ENCODE measurements at regions not wholly inside any gene's neighbourhood (a gene's known extent, or its start where the extent isn't known, plus 50 kb on each side); places are given as distances from the start of the nearest gene placed in this dataset.

- no peak for DNase-seq
Measured at GRCh38 chr6:40906759-40907158, 132.3 kb downstream of the UNC5CL start.

DNA sequence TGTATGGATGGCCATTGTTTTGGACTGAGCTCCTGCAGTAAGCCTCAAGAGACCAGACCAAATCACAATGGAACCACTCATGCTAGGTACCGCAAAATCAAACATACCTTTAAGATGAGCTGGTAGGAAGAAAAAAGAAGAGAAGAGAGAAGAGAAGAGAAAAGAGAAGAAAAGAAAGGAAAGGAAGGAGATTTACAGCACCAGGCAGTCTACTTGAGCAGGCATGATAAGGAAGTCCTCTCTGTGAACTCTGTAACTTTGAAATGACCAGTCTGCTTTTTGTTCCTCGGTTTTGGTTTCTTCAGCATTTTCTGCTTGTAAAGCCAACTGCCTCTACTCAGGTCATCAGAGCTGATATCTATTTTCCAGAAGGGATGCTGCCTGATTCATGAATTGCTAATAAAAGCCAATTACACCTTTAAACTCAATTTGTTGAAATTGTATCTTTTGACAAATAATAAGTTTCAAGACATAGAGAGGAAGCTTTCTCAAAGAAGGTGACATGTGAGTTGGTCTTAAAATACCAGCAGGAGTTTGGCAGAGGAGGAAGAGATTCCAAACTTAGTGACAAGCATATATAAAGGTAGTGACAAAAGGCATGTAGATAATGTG lies 134.3 kb downstream of the UNC5CL start:
- DNase-seq: no peak

GRCh38 chr6:40903456-40903855 lies 135.6 kb downstream of the UNC5CL start:
- no peak for DNase-seq

DNA sequence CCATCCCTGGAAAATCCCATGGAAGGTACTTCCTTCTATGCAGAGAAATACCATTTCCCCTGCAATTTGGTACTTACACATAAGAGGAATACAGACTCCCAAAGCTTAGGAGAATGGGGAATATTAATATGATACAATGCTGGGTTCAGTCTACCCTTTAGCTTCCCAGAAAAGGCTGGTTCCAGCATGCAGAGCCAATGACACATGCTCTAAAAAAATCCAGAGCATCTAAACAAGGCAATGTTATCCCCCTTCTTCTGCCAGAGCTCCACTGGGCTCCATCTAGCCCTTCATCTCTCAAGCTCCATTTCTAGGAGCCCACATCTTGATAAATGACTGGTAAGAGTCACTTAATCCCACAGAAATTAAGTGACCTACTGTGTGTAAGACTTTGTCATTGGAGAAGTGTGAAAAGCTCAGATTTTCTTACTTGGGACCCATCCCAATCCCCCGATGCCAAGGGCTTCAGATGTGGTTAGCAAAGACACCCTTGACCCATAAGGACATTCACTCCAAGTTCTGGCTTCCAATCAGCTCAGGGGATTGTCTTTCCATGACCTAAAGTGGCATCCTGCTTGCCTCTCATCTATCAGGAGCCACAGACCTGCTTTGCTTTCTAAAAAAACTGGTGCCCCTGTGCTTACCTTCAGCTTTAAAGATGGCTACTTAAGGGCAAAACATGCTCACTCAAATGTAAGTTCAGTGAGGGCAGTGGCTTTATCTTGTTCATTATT lies 137.5 kb downstream of the UNC5CL start:
- DNase-seq: no peak

GRCh38 chr6:40900791-40901190 lies 138.2 kb downstream of the UNC5CL start:
- DNase-seq: no peak

DNA sequence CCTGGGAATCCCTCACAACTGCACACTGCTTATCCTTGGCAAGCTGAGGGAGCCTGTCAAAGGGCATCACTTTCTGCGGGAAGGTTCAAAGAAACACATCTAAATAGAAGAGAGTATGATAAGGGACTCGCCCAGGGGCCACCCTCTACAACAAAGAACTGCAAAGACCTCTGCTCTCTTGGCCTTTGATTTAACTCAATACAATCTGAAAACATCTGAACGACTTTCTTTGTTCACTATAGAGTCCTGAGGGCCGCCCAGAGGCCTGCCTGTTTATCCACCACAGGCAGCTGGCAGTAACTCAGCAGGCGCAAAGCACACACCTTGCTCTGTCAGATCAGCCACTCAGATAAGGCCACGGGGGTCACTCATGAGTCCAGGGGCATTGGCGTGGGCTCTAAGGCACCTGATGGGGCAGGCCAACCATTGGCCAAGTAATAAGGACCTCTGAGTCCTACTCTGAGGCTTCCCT lies 139.3 kb downstream of the UNC5CL start:
- DNase-seq: no peak

- no peak for DNase-seq
Measured at GRCh38 chr6:40898073-40898472, 140.9 kb downstream of the UNC5CL start.

- no peak for DNase-seq
Measured at GRCh38 chr6:40897390-40898003, 141.5 kb downstream of the UNC5CL start.

DNA sequence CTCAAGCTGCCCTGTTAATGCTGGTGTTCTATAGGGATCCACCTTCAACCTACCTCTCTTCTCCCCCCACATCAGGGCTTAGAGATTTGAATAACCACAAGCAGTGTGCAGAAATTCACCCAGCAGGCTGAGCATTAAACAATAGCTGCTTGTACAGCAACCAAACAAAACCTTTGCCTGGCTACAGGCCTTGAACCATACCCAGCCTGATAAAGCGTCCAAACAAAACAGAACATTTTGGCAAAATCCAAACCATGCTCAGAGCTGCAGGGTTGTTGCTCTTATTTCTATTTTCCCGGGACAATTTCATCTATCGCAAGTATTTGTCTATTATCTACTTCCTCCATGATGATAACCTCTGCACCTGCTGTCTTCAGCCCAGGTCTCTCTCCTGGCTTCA lies 142.3 kb downstream of the UNC5CL start:
- no peak for DNase-seq

DNA sequence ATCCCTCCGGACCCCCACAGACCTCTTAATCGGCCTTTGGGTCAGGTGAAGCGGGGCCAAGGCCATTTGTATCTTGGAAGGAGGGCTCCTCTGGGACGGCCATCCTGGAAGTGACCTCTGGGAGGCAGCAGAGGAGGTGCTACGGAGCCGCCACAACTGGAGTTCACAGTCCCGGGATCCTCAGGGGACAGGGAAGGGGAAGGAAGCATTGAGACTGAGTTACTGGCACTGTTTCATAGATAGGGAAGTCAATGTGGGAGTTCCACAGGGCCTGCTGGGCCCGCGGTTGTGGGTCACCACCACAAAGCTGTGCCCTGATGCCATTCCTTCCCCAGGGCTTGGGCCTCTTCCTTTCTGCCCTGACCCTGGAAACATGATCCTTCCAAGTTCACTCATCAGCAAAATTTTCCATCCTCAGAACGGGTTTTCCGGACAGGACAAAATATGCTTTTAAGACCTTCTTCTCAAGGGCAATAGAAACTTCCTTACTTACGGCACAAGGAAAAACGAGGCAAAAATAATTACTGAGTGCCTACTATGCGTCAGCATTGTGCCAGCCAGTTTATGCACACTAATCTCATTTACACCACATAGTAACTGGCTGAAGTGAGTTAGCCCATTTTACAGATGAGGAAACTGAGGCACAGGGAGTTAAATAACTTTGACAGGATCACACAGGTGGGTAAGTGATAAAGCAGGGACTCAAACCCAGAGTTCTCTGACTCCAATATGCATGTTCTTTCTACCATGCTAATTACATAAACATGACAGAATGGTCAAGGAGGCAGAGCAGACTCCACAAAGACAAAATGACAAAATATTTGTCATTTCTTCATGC lies 143.8 kb downstream of the UNC5CL start:
- DNase-seq: no peak

GRCh38 chr6:40893021-40893420 lies 146.0 kb downstream of the UNC5CL start:
- no peak for DNase-seq

GRCh38 chr6:40892223-40892622 lies 146.8 kb downstream of the UNC5CL start:
- no peak for DNase-seq

- DNase-seq: no peak
Measured at GRCh38 chr6:40891686-40892085, 147.3 kb downstream of the UNC5CL start.

- DNase-seq: no peak
Measured at GRCh38 chr6:40891131-40891530, 147.9 kb downstream of the UNC5CL start.

GRCh38 chr6:40889137-40889832 lies 149.7 kb downstream of the UNC5CL start:
- no peak for DNase-seq

GRCh38 chr6:40888456-40888990 lies 150.5 kb downstream of the UNC5CL start:
- DNase-seq: no peak

DNA sequence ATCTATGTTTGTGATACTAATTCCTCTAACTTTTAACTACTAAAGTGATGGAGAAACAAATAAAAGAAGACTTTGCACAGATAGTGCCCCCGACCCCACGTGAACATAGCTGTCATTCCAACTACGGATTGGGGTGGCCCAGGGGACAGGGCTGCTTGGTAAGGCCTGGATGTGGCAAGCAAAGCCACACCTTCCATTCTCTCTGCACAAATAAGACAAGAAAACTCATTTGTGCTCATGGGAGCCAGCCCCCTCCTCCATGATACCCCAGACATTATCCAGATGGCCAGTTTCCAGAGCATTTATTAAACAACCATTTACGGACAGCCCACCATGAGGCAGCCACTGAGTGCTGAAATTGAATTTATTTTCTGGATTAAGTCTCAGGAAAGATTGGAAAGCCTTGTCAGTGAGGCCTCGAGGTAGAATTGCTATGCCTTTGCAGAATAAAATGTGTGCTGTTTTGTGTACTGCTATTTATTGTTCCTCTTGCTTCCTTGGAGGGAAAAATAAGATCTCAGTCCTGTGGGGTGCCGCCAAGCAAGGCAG lies 151.2 kb downstream of the UNC5CL start:
- no peak for DNase-seq

DNA sequence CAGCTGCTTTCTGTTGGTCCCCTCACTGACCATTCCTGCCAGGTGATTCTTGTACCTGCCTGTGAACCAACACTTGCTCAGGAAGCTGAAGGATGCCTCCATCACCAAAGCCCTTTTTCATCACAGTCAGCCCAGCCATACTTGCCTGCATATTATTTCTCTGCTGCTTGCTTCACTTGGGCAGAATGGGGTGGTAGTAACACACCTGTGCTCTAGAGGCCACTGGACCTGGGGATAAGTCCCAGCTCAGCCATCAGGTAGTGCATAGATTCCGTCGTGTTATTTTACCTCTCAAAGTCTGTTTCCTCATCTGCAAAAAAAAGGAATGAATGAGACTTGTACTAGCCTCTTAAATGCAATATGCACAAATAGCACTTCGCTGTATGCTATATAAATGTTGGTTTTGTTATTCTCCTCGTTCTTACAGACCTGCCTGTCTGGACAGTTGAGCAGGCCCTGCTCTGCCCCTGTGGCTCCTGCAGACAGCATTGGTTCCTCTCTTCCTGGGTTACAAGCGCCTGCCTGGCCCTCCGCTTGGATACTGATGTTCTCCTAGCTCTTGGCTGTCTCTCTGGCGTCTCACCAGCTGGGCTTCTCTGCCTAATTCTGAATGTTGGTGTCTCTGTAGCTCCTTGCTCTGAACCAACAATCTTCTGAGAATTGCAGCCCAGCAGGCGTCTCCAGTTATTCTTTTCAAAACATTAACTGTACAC lies 151.8 kb downstream of the UNC5CL start:
- DNase-seq: no peak

- no peak for DNase-seq
Measured at GRCh38 chr6:40885139-40885774, 153.8 kb downstream of the UNC5CL start.

GRCh38 chr6:40882323-40882997 lies 156.6 kb downstream of the UNC5CL start:
- DNase-seq: no peak
